HG03064 (cell line): ENCODE measurements at regions not wholly inside any gene's neighbourhood (a gene's known extent, or its start where the extent isn't known, plus 50 kb on each side); places are given as distances from the start of the nearest gene placed in this dataset.
"Not testable (repeated sequence)": the region's sequence is repeated elsewhere in the genome, so short reads cannot be mapped to it uniquely, and the experiment has no call there.

Experiments
- ATAC-seq: cut with Tn5 transposase; IDR thresholded peaks from one replicate; pipeline ENCODE4 v1.9.1; 2021; ENCODE audit warnings: low read depth; ENCODE audit not compliant: unreplicated experiment

GRCh38 chr16:13845232-13845631 lies 74.7 kb upstream of the ERCC4 start:
- ATAC-seq, result no peak

DNA sequence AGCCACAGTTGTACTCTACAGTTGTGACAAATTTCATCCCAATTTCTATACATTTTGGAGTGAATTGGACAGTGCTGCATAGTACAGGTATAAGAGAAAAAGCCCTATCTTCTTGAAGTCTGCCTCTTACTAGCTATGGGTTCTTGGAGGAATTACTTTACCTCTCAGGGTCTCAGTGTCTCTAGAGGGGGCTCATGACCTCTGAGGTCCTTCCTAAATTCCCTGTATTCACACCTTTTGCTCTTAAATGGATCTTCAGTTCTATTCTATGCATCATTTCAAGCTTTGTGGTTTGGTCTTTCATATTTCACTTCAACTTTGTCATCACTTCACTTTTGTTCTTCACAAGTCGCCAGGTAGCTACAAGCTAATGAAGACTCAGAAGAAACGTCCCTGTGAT lies 71.2 kb upstream of the ERCC4 start:
- ATAC-seq, result no peak

DNA sequence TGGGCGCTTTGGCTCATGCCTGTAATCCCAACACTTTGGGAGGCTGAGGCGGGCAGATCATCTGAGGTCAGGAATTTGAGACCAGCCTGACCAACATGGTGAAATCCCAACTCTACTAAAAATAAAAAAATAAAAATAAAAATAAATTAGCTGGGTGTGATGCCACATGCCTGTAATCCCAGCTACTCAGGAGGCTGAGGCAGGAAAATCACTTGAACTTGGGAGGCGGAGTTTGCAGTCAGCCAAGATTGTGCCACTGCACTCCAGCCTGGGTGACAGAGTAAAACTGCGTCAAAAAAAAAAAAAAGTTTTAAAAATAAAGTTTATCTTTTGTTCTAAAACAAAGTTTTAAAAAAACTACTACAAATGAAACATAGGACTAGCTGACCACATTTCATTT lies 69.8 kb upstream of the ERCC4 start:
- not testable (repeated sequence) for ATAC-seq

- ATAC-seq, result no peak
Observed at GRCh38 chr16:13852827-13853226, 67.1 kb upstream of the ERCC4 start.

DNA sequence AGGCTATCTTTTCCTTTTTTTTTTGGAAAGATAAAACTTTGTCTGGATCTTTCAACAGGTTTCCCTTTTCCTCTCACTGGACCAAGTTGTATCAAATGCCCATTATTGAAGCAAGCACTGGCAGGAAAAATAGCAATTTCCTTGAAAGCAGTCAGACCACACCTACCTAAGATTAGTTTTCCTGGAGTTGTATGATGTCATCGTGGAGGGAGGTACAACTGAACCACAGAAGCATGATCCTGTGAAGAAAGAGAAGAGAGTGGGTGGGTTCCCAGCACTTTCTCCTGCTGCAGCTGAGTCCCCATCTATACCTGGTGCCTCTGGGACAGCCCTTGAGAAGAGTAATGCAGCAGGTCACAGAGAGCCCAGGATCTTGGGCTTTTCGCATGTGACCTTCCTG lies 63.6 kb upstream of the ERCC4 start:
- no peak for ATAC-seq

DNA sequence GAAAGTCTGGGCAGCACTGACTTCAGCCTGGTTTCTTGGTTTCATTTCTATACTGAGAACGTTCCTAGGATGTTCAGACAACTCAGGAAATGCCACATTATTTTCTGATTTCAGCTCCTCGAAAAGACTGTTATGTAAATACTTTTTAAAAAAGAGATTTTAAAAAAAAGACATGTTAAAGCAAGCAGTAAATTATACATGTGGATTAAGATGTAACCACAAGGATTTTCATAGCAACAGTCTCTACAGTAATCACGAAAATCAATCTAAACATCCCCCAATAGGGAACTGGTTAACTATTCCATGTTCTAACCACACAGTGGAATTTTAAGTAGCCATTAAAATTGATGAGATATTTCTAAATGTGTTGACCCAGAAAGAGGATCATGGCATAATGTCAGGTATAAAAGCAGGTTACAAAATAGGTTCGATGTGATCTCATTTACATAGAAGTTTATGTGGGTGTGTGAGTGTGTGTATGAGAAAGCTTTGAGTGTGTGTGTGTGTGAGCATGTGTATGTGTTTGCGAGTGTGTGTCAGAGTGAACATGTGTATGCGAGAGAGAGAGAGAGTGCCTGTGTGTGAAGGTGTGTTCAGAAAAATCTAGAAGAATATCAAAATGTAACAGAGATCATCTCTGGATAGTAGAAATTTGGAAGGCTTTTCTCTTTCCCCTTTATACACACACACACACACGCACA lies 63.0 kb upstream of the ERCC4 start:
- no peak for ATAC-seq

DNA sequence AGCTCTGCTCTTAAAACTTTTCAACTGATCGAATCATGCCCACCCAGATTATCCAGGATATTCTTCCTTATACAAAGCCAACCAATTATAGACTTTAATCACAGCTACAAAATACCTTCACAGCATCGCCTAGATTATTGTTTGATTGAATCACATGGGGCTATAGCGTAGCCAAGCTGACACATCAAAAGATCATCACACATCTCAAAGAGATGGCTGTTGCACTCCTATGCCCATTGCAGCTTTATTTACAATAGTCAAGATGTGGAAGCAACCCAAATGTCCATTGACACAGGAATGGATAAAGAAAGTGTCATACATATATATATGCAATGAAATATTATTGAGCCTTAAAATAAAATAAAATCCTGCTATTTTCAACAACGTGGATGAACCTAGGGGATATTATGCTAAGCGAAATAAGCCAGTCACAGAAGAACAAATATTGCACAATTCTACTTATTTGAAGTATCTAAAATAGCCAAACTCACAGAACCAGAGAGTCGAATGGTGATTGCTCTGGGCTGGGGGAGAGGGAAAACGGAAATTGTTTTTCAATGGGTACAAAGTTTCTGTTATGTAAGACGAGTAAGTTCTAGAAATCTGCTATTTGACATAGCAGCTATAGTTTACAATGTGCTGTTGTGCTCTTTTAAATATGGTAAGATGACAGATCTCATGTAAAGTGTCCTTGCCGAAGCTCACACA lies 60.9 kb upstream of the ERCC4 start:
- ATAC-seq, result no peak

DNA sequence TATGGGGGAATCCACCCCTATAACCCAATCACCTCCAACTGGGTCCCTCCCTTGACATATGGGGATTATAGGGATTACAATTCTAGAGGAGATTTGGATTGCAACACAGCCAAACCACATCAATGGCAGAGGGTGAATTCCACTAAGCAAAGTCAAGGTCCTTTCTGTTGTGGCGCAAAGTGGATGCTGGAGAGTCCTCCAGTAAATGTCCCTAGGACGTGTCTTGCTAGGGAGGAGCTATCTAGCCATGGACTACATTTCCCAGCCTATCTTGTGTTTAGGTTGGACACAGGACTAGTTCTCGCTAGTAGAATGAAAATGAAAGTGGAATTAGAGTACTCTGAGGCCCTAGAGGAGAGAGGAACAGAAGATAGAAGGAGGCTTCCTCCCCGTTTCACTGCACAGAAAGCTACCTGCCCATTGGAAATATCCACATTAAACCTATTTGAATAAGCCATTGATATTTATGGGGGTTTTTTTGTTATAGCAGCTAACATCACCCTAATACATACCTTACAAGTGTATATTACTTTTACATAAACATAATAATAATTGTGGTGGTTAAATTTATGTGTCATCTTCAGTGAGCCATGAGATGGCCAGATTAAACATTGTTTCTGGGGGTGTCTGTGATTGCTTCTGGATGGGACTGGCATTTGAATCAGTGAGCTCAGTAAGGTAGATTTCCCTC lies 56.7 kb upstream of the ERCC4 start:
- no peak for ATAC-seq

GRCh38 chr16:13864689-13865088 lies 55.3 kb upstream of the ERCC4 start:
- no peak for ATAC-seq

DNA sequence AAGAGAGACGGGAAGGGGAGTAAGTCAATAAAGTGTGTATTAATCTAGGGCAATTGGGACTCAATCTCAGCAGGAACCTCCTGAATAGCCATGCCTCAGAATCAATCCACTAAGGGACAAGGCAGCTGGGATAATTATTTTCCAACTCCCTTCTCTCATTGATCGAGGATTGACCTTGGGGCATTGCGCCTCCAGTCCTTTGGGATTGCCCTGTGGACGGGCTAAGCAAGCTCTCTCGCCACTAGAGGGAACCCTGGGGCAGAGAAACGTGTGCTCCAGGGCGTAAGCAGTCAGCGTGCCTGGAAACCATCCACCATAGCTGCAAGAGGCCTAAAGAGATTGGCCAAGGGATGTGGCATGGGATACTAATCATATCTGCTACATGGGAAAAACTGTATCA lies 53.9 kb upstream of the ERCC4 start:
- ATAC-seq, result no peak
